Brain microvascular endothelial cell (primary cell): ENCODE measurements at regions not wholly inside any gene's neighbourhood (a gene's known extent, or its start where the extent isn't known, plus 50 kb on each side); places are given as distances from the start of the nearest gene placed in this dataset.

ENCODE experiments used
- DNase-seq: peaks from one replicate; pipeline ENCODE4 v3.0.0-alpha.2; 2020
- H3K27ac ChIP-seq: fragments of 250-450 bp; sonication (Bioruptor Pico); 2 replicates; pipeline ENCODE4 v1.5.1; 2020; ENCODE audit warnings: mild to moderate bottlenecking, moderate library complexity
- H3K27me3 ChIP-seq: fragments of 250-450 bp; sonication (Bioruptor Pico); replicated peaks from 2 replicates; pipeline ENCODE4 v1.5.1; 2020; ENCODE audit warnings: mild to moderate bottlenecking
- H3K36me3 ChIP-seq: fragments of 250-450 bp; sonication (Bioruptor Pico); replicated peaks from 2 replicates; pipeline ENCODE4 v1.5.1; 2020; ENCODE audit warnings: mild to moderate bottlenecking
- H3K4me3 ChIP-seq: 2 replicates; pipeline ENCODE4 v1.5.1; 2011; ENCODE audit warnings: low read depth, mild to moderate bottlenecking, control low read depth, low read length, moderate library complexity
- in situ Hi-C: cut with HindIII; loops from 2 replicates; pipeline ENCODE4 v1.10.0; 2017; ENCODE audit warnings: low sequenced_read_pairs, low pct_ligation_motif_present
- TF ChIP-seq, protein P1 (sequence below): IDR thresholded peaks from 2 replicates; pipeline ENCODE4 v1.5.1; 2011; ENCODE audit warnings: low read depth, mild to moderate bottlenecking, moderate library complexity, low read length, control low read depth, inconsistent platforms; ENCODE audit errors: missing control alignments

DNA sequence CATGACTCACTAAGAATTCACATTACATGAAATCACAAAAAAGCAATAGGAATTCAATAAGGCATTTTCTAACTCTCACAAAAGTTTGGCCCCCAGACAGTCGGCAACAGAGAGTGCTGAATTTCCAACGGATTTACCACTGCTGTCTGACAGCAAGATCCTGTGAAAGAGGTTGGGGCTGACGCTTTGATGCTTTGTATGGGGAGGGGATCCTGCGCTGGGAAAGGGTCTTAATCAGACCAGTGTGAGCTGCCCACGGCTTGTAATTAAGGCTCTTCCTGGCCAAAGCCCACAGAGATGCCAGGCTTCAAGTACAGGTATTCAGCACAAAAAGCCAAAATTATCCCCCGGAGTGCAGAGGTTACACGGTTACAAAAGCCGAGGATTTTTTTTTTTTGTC is 66.8 kb upstream of the TMCC3 start:
- Histone ChIP-seq H3K27me3 (no peaks in the 10 kb centered on the region), H3K36me3 (no peaks in the 10 kb centered on the region), H3K27ac (no peak overlapping the region), H3K4me3 (no peak overlapping the region)
- DNase-seq, result no peak
- TF ChIP-seq, protein P1, sequence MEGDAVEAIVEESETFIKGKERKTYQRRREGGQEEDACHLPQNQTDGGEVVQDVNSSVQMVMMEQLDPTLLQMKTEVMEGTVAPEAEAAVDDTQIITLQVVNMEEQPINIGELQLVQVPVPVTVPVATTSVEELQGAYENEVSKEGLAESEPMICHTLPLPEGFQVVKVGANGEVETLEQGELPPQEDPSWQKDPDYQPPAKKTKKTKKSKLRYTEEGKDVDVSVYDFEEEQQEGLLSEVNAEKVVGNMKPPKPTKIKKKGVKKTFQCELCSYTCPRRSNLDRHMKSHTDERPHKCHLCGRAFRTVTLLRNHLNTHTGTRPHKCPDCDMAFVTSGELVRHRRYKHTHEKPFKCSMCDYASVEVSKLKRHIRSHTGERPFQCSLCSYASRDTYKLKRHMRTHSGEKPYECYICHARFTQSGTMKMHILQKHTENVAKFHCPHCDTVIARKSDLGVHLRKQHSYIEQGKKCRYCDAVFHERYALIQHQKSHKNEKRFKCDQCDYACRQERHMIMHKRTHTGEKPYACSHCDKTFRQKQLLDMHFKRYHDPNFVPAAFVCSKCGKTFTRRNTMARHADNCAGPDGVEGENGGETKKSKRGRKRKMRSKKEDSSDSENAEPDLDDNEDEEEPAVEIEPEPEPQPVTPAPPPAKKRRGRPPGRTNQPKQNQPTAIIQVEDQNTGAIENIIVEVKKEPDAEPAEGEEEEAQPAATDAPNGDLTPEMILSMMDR, result no peak
- in situ Hi-C loops, result no loop called here

DNA sequence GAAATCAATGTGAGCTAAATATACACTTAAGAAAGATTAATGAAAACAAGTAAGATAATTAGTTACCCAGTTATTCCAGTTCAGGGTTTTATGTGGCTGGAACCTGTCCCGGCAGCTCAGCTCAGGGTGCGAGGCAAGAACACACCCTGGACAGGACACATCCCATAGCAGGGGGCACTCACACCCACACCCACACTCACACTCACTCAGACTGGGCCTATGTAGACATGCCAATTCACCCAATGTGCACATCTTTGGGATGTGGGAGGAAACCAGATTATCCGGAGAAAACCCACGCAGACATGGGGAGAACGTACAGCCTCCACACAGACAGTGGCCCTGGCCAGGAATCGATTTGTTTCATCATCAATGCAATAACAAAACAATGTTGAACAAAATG is 66.0 kb upstream of the TMCC3 start:
- TF ChIP-seq, protein P1, result no peak
- H3K4me3 ChIP-seq, result no peak overlapping the region
- H3K27ac ChIP-seq, result no peak overlapping the region
- in situ Hi-C loops, result no loop called here
- no peaks in the 10 kb centered on the region for H3K36me3 ChIP-seq
- no peak for DNase-seq
- H3K27me3 ChIP-seq, result no peaks in the 10 kb centered on the region

DNA sequence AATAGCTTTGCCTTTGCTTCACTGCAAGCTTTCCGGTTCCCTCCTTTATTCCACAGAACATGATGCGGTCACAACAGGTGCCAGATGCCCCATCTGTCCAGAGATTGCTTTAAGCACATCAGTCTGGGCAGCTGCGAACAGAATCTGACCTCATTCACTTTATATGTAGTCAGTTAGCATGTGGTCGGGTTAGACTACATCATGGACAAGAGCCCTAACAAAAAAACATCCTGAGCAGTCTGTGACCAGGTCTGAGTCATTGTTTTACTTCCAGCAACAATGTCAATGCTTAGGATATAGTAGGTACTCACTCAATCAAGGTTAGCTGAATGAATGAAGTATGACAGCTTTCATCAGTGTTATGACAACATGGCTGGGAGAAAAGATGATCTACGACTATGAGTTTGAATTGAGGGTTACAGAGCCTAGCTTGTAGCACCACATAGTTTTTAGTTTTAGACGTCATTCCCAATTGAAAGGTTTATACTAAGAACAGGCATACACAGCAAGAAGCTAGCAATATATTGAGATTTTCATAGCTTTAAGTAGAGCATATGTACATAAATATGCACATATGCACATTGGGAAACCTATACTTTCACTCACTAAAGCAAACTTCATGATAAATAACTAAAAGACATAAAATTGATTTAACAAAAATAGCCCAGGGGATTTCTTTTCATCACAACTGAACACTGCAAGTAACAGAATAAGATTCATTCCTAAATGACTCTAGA is 64.2 kb upstream of the TMCC3 start:
- H3K27ac ChIP-seq, result no peak overlapping the region
- no peaks in the 10 kb centered on the region for H3K36me3 ChIP-seq
- no peaks in the 10 kb centered on the region for H3K27me3 ChIP-seq
- in situ Hi-C loops, result no loop called here
- no peak overlapping the region for H3K4me3 ChIP-seq
- TF ChIP-seq, protein P1, result no peak
- peak; percentile 85 for DNase-seq

DNA sequence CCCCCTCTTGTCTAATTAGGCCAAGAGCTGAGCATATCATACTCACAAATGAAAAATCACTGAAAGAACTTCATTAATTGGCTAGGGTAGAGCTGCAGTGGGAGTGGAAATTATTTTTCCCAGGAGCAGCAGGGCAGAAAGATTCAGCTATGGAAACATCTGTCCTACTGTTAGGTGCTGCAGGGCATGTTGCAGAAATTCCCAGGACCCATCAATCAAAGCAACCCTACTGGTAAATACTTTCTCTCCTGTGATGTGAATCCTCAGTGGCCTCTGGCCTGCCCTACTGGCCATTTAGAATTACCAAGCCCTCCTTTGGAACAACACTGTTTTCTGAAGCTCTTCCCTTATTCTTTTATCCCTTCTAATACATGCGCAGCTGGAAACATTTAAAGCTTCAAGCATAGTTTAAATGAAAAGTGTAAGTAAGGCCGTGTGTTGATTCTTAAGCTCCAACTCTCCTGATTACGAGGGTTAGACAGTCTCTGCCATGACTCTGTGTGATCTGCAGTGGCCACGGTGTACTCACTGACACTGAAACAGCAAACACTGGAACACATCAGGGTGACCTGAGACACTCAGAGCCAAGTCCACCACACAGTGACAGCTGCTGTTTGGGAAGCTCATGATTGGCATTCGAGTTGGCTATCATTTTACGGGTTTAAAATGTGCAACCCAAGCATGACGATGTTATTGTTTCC is 62.6 kb upstream of the TMCC3 start:
- no peak overlapping the region for H3K4me3 ChIP-seq
- no peak for DNase-seq
- no peak overlapping the region for H3K27ac ChIP-seq
- H3K27me3 ChIP-seq, result no peaks in the 10 kb centered on the region
- H3K36me3 ChIP-seq, result no peaks in the 10 kb centered on the region
- TF ChIP-seq, protein P1, result no peak
- in situ Hi-C loops, result no loop called here

DNA sequence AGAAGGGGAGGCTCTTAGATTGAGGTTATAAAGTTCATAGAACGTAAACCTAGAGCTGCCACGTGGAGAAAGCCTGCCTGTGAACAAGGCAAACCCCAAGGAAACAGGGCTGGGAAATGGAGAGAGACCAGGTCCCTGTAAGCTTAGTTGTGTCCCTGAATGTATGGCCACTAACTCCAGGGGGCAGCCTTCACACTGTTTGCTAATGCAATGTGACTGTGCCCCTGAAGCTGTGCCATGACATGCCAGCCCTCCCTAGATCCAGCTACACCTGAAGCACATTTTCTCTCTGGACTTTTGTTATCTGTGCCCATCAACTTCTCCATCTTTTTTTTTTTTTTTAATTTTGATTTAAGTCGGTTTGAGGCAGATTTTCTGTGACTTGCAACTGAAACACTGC is 60.6 kb upstream of the TMCC3 start:
- no peak for DNase-seq
- Histone ChIP-seq H3K36me3 (no peaks in the 10 kb centered on the region), H3K4me3 (no peak overlapping the region), H3K27me3 (no peaks in the 10 kb centered on the region), H3K27ac (no peak overlapping the region)
- TF ChIP-seq, protein P1, result peak; percentile 65
- in situ Hi-C loops, result no loop called here
